ENCODE measurements at regions not wholly inside any gene's neighbourhood (a gene's known extent, or its start where the extent isn't known, plus 50 kb on each side); places are given as distances from the start of the nearest gene placed in this dataset.

DNA sequence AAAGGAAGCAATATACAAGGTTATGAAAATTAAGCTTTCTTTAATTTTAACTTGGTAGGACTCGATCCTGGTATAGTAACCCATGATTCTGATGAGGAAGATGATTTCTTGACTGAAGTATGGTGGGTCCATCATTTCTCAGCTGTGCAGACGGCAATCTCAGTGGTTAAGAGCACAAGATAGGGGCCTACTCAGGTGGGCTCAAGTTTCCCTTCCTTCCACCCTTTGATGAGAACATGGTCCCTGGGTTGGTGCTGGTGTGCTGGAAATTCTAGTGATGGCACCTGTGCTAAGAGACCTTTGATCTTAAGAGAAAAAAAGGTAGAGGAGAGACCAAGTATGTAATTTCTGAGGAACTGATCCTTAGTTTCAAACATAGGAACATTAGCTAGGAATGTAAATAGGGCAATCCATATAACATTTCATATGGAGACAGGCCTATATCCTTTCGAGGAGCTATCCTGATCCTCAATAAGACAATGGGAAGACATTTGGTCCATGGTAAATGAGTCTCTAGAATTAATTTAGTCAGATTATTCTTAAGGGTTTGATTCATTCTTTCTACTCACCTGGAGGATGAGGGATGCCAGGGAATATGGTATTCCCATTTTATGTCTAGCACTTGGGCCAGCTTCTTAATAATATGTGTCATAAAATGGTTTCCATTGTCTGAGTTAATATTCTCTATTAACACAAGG, 104.5 kb upstream of the NECTIN3 start:
- Histone ChIP-seq H3K4me3 (no peak overlapping the region), H3K4me1 (no peaks in the 10 kb centered on the region), H3K9me3 (no peaks in the 10 kb centered on the region), H3K36me3 (no peaks in the 10 kb centered on the region), H3K27ac (no peak overlapping the region), H3K27me3 (no peaks in the 10 kb centered on the region)
- no peak for DNase-seq
- TF ChIP-seq, protein P1, sequence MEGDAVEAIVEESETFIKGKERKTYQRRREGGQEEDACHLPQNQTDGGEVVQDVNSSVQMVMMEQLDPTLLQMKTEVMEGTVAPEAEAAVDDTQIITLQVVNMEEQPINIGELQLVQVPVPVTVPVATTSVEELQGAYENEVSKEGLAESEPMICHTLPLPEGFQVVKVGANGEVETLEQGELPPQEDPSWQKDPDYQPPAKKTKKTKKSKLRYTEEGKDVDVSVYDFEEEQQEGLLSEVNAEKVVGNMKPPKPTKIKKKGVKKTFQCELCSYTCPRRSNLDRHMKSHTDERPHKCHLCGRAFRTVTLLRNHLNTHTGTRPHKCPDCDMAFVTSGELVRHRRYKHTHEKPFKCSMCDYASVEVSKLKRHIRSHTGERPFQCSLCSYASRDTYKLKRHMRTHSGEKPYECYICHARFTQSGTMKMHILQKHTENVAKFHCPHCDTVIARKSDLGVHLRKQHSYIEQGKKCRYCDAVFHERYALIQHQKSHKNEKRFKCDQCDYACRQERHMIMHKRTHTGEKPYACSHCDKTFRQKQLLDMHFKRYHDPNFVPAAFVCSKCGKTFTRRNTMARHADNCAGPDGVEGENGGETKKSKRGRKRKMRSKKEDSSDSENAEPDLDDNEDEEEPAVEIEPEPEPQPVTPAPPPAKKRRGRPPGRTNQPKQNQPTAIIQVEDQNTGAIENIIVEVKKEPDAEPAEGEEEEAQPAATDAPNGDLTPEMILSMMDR (IDR thresholded peaks at IDR 0.05): no peak
- no peak for TF ChIP-seq POLR2A (IDR thresholded peaks at IDR 0.05)

DNA sequence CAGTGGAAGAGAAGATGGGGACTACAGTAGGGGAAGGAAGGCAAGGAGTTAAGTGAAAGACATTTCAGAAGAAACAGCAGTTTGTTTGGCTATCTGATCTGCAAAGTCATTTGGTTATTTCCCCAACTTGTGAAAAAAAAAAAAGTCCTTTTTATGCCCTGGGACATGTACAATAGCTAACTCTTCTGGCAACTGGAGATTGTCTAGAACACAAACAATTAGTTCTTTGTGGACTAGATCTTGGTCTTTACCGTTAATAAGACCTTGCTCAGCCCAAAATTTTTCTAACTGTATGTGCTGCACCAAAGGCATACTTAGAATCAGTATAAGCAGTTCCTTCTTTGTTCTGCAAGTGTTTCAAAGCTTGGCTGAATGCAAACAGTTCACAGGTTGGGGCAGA, 103.5 kb upstream of the NECTIN3 start:
- H3K9me3 ChIP-seq: no peaks in the 10 kb centered on the region
- H3K27ac ChIP-seq: no peak overlapping the region
- no peaks in the 10 kb centered on the region for H3K4me1 ChIP-seq
- TF ChIP-seq, protein P1 (IDR thresholded peaks at IDR 0.05): no peak
- TF ChIP-seq POLR2A (IDR thresholded peaks at IDR 0.05): no peak
- H3K27me3 ChIP-seq: no peaks in the 10 kb centered on the region
- no peaks in the 10 kb centered on the region for H3K36me3 ChIP-seq
- no peak for DNase-seq
- H3K4me3 ChIP-seq: no peak overlapping the region

DNA sequence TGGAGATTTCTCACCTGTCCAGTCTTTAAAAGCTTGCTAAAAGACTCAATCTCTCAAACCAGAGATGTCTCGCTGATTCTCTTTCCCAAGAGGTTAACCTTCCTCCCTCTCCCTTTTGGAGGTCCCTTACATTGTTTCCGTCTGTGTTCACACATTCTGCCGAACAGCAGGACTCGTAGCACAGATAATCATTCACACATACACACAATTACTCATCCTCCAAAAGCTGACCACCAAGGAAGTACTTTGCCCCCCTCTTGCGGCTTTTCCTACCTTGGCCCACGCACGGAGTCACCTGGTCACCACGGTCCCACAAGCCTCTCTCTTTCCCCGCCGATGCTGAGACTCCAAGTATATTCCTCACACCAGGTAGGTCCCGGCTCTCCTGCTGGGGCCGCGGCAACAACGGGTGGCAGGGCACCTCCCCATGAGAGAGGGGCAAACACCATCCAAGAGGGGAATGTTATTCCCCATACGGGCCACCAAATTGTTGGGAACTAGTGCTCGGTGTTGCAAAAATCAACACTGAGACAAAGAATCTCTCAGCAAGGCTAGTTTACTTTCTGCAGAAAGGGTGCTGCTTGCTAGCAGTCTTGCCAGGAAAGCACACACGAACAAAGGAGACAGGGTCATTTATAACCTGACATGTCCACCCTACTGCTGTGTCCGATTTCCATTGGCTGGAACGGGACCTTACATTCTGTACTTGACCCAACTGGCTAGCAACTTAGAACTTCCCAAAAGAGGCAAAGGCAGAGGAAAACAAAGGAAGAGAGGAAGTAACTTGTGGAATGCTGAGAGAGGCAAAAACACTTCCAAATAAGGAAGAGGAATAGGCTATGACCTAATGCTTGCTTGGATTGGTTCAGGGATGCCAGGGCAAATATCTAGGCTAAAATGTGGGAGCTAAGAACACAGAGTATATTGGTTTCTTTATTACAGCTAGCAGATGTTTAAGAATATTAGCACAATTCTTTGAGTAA, 102.1 kb upstream of the NECTIN3 start:
- TF ChIP-seq, protein P1 (IDR thresholded peaks at IDR 0.05): no peak
- no peak for TF ChIP-seq POLR2A (IDR thresholded peaks at IDR 0.05)
- no peaks in the 10 kb centered on the region for H3K36me3 ChIP-seq

DNA sequence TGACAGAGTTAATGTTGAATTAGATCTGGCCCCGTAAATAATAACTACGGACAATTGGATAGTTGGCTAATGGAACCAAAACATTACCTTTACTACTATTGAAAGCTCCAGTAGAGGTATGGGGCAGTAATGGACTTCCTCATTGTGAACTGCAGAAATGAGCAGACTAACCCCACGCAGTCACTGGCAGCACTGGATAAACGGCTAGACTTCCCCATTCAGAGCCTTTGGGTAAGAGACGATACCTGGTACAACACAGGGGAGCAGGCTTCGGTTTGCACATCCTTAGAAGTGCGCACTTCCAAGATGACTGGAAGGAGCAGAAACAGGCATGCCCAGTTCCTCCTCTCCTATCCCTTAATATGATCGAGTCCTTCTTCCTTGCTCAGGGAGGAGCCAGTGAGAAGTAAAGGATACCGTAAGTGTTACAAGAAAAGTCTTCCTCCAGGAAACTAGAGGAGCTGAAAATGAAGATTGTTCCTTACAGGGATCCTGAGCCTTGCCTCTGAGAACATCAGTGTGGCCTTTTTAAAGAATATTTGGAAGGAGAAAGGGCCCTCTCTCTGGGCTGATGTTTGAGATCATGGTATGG, 100.5 kb upstream of the NECTIN3 start:
- no peak for DNase-seq
- TF ChIP-seq, protein P1 (IDR thresholded peaks at IDR 0.05): no peak
- no peak for TF ChIP-seq POLR2A (IDR thresholded peaks at IDR 0.05)
- Histone ChIP-seq H3K9me3 (no peaks in the 10 kb centered on the region), H3K27me3 (no peaks in the 10 kb centered on the region), H3K4me1 (no peaks in the 10 kb centered on the region), H3K36me3 (no peaks in the 10 kb centered on the region), H3K27ac (no peak overlapping the region), H3K4me3 (no peak overlapping the region)

More for the DNA sequence above, 102.1 kb upstream of the NECTIN3 start:
- DNase-seq: no peak
- Histone ChIP-seq H3K4me1 (no peaks in the 10 kb centered on the region), H3K27me3 (no peaks in the 10 kb centered on the region), H3K27ac (no peak overlapping the region), H3K9me3 (no peaks in the 10 kb centered on the region), H3K4me3 (no peak overlapping the region)

DNA sequence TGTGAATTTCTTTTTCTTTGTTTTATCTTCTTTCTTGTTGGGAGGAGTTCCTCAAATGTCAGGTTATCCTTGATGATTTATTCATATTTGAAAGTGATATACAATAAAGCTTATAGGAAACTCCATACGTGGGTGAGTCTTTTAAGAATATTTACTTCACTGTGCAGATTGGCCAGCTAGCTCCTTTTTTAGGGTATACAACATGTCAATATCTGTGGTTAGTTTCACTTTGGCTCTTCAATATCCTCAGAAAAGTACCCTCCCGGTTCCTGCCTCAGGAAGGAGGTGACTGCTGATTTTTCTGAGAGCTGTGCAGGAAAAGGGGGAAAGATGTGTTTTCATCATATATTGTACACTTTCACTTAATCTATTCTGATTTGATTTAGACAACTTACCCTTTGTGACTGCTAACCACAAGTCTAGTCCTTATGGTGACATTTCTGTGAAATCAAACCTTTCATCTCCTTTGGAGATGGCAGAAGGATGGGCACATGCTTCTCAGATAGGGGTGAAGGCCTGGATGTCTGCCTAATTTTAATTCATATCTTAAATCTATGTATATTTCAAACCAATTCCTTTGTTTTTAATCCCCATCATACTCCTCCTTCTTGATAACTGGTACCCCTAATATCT, 98.2 kb upstream of the NECTIN3 start:
- Histone ChIP-seq H3K27me3 (no peaks in the 10 kb centered on the region), H3K9me3 (no peaks in the 10 kb centered on the region), H3K27ac (no peak overlapping the region), H3K4me3 (no peak overlapping the region), H3K4me1 (no peaks in the 10 kb centered on the region), H3K36me3 (no peaks in the 10 kb centered on the region)
- no peak for DNase-seq
- TF ChIP-seq POLR2A (IDR thresholded peaks at IDR 0.05): no peak
- TF ChIP-seq, protein P1 (IDR thresholded peaks at IDR 0.05): no peak

Measured in Peyer's patch (tissue), 4 donors.